ENCODE measurements at regions not wholly inside any gene's neighbourhood (a gene's known extent, or its start where the extent isn't known, plus 50 kb on each side); places are given as distances from the start of the nearest gene placed in this dataset.

DNA sequence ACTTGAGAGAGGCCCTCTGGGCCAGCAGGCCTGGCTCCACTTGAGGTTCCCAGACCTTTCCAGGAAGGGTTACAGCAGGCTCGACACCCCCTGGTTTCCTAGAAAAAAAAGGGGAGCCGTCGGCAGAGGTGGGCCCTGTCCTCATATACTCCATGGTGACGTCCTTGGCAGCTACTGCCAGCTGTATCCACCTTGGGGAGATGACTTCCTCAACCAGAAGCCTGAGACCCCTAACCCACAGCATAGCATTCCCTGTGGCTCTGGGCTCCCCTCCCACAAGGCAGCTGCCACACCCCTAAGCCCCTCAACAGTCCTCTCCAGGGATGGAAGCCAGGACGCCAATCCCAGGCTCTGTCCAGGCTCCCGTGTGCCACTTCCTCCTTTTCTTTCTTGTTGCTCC, 294.8 kb downstream of the CDC5L start:
- TF ChIP-seq, protein P1, sequence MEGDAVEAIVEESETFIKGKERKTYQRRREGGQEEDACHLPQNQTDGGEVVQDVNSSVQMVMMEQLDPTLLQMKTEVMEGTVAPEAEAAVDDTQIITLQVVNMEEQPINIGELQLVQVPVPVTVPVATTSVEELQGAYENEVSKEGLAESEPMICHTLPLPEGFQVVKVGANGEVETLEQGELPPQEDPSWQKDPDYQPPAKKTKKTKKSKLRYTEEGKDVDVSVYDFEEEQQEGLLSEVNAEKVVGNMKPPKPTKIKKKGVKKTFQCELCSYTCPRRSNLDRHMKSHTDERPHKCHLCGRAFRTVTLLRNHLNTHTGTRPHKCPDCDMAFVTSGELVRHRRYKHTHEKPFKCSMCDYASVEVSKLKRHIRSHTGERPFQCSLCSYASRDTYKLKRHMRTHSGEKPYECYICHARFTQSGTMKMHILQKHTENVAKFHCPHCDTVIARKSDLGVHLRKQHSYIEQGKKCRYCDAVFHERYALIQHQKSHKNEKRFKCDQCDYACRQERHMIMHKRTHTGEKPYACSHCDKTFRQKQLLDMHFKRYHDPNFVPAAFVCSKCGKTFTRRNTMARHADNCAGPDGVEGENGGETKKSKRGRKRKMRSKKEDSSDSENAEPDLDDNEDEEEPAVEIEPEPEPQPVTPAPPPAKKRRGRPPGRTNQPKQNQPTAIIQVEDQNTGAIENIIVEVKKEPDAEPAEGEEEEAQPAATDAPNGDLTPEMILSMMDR (optimal IDR thresholded peaks at IDR 0.05 in 1 of 3, IDR thresholded peaks at IDR 0.05 in 1 of 3, conservative IDR thresholded peaks at IDR 0.05 in 1 of 3; ENCODE audit: extremely low read depth in 1 of 3, insufficient read depth in 2 of 3, low read length in 3 of 3): no peak
- TF ChIP-seq EZH2 (IDR thresholded peaks at IDR 0.05; ENCODE audit: low read length): no peak
- FAIRE-seq: no peak
- no peak overlapping the region for H2AFZ ChIP-seq (ENCODE audit: control insufficient read depth, low read length)

DNA sequence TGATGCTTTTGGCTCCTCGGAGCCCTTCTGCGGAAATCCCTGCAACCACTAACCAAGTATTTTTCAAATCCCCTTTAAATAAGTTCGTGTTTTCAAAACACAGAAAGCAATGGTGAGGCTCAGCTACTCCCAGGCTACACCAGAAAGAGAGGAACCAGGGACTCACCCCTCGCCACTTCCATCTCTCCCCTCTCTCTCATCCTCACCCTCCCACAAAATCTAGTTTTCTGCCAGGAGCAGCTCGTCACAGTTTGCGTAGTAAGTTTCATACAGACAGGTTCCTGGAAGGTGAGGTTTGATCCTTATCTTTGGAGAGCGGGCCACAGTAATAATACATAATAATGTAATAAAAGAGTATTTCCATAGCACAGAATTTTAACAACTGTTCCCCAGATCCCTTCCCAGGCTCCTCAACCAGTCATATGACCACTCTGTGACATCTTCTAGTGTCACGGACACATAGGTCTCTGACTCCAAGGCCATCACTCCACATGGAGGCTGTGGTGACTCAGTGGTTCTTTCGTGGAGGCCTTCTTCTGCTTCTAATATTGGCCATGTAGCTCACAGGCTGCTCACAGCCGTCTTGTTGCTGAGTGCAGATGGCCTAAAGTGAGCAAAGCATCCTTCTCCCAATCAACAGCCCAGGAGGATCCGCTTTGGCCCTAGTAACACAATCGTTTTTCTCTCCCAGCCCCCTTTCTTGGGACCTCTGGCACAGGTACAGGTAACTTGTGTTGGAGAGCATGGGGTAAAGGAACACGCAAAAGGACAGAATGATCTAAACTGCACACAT, 295.7 kb downstream of the CDC5L start:
- Histone ChIP-seq H4K20me1 (ENCODE audit: control insufficient read depth, extremely low read depth, insufficient read depth, low read length) (no peaks in the 10 kb centered on the region), H3K4me1 (ENCODE audit: control insufficient read depth, extremely low read depth, insufficient read depth, low read length) (peaks cover 27% of the 10 kb centered on the region), H2AFZ (ENCODE audit: control insufficient read depth, low read length) (no peak overlapping the region), H3K27ac (ENCODE audit: control insufficient read depth, insufficient read depth, low read length) (no peak overlapping the region), H3K9me1 (ENCODE audit: control insufficient read depth, extremely low read depth, insufficient read depth, low read length) (no peaks in the 10 kb centered on the region), H3K27me3 (ENCODE audit: control insufficient read depth, extremely low read depth, insufficient read depth, low read length) (no peaks in the 10 kb centered on the region), H3K4me3 (ENCODE audit: control insufficient read depth in 2 of 3, extremely low read depth in 1 of 3, insufficient read depth in 2 of 3, low read depth in 1 of 3, low read length in 3 of 3) (no peak overlapping the region), H3K79me2 (ENCODE audit: control insufficient read depth, insufficient read depth, low read length) (no peaks in the 10 kb centered on the region), H3K9me3 (ENCODE audit: control insufficient read depth, low read depth, low read length) (peaks cover 2% of the 10 kb centered on the region), H3K36me3 (ENCODE audit: control insufficient read depth in 2 of 2, extremely low read depth in 1 of 2, insufficient read depth in 2 of 2, low read length in 2 of 2) (no peaks in the 10 kb centered on the region), H3K4me2 (ENCODE audit: control insufficient read depth, extremely low read depth, insufficient read depth, low read depth, low read length) (no peak overlapping the region), H3K9ac (ENCODE audit: control insufficient read depth, extremely low read depth, insufficient read depth, low read length) (no peak overlapping the region)
- FAIRE-seq (no peak), DNase-seq (ENCODE audit: low read depth, low spot score) (no peak)
- dilution Hi-C loops (cut with MboI; ENCODE audit: extremely low pct_ligation_motif_present, low sequenced_read_pairs): no loop called here
- TF ChIP-seq, protein P1 (optimal IDR thresholded peaks at IDR 0.05 in 1 of 3, IDR thresholded peaks at IDR 0.05 in 1 of 3, conservative IDR thresholded peaks at IDR 0.05 in 1 of 3; ENCODE audit: extremely low read depth in 1 of 3, insufficient read depth in 2 of 3, low read length in 3 of 3): no peak
- TF ChIP-seq EZH2 (IDR thresholded peaks at IDR 0.05; ENCODE audit: low read length): no peak

More for the DNA sequence above, 294.8 kb downstream of the CDC5L start:
- Histone ChIP-seq H3K27me3 (ENCODE audit: control insufficient read depth, extremely low read depth, insufficient read depth, low read length) (no peaks in the 10 kb centered on the region), H3K36me3 (ENCODE audit: control insufficient read depth in 2 of 2, extremely low read depth in 1 of 2, insufficient read depth in 2 of 2, low read length in 2 of 2) (no peaks in the 10 kb centered on the region), H3K4me1 (ENCODE audit: control insufficient read depth, extremely low read depth, insufficient read depth, low read length) (peaks cover 27% of the 10 kb centered on the region), H3K9ac (ENCODE audit: control insufficient read depth, extremely low read depth, insufficient read depth, low read length) (no peak overlapping the region), H3K79me2 (ENCODE audit: control insufficient read depth, insufficient read depth, low read length) (no peaks in the 10 kb centered on the region), H3K4me3 (ENCODE audit: control insufficient read depth in 2 of 3, extremely low read depth in 1 of 3, insufficient read depth in 2 of 3, low read depth in 1 of 3, low read length in 3 of 3) (no peak overlapping the region), H4K20me1 (ENCODE audit: control insufficient read depth, extremely low read depth, insufficient read depth, low read length) (no peaks in the 10 kb centered on the region), H3K9me3 (ENCODE audit: control insufficient read depth, low read depth, low read length) (peaks cover 2% of the 10 kb centered on the region), H3K9me1 (ENCODE audit: control insufficient read depth, extremely low read depth, insufficient read depth, low read length) (no peaks in the 10 kb centered on the region), H3K27ac (ENCODE audit: control insufficient read depth, insufficient read depth, low read length) (no peak overlapping the region), H3K4me2 (ENCODE audit: control insufficient read depth, extremely low read depth, insufficient read depth, low read depth, low read length) (no peak overlapping the region)
- dilution Hi-C loops (cut with MboI; ENCODE audit: extremely low pct_ligation_motif_present, low sequenced_read_pairs): no loop called here
- no peak for DNase-seq (ENCODE audit: low read depth, low spot score)
